ENCODE measurements at regions not wholly inside any gene's neighbourhood (a gene's known extent, or its start where the extent isn't known, plus 50 kb on each side); places are given as distances from the start of the nearest gene placed in this dataset.

DNA sequence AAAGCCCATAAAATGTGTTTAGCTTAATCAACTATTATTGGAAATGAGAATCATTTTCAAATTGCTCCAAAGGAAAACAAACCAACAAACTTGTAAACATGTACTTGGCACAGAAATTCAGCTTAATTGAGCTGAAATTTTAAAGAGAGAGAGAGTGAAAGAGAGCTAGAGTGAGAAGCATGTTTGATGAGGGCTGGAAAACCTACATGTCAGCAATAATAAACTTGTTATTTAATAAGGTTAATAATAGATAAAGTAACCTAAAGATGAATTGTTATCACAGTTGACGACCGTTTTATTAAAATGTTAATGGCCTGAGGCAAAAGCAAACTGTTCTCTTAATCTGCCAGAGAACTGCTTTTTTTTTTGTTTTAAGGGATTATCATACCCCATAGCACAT lies 496.1 kb downstream of the RNF144B start:
- no peak for TF ChIP-seq EZH2 (IDR thresholded peaks at IDR 0.05; ENCODE audit: borderline replicate concordance, low read length)
- TF ChIP-seq, protein P1, sequence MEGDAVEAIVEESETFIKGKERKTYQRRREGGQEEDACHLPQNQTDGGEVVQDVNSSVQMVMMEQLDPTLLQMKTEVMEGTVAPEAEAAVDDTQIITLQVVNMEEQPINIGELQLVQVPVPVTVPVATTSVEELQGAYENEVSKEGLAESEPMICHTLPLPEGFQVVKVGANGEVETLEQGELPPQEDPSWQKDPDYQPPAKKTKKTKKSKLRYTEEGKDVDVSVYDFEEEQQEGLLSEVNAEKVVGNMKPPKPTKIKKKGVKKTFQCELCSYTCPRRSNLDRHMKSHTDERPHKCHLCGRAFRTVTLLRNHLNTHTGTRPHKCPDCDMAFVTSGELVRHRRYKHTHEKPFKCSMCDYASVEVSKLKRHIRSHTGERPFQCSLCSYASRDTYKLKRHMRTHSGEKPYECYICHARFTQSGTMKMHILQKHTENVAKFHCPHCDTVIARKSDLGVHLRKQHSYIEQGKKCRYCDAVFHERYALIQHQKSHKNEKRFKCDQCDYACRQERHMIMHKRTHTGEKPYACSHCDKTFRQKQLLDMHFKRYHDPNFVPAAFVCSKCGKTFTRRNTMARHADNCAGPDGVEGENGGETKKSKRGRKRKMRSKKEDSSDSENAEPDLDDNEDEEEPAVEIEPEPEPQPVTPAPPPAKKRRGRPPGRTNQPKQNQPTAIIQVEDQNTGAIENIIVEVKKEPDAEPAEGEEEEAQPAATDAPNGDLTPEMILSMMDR (IDR thresholded peaks at IDR 0.05; ENCODE audit: low read length), result no peak

All from OCI-LY1 (cell line).